ACC112 (cell line): ENCODE measurements at regions not wholly inside any gene's neighbourhood (a gene's known extent, or its start where the extent isn't known, plus 50 kb on each side); places are given as distances from the start of the nearest gene placed in this dataset.
"Not testable (repeated sequence)": the region's sequence is repeated elsewhere in the genome, so short reads cannot be mapped to it uniquely, and the experiment has no call there.

ENCODE experiments used
- H2AFZ ChIP-seq: fragments of 200-600 bp; sonication (generic); one replicate; pipeline ENCODE4 v1.6.0; 2017; ENCODE audit warnings: antibody characterized with exemption, low read length; ENCODE audit not compliant: unreplicated experiment
- H3K27ac ChIP-seq: fragments of 200-600 bp; sonication (generic); 2 replicates; pipeline ENCODE4 v1.5.1; 2014; ENCODE audit warnings: low read depth, mild to moderate bottlenecking, antibody characterized with exemption, low read length, moderate library complexity
- H3K27me3 ChIP-seq: fragments of 200-600 bp; sonication (generic); 2 replicates; pipeline ENCODE4 v1.6.1; 2014; ENCODE audit warnings: mild to moderate bottlenecking, antibody characterized with exemption, low read length, moderate library complexity, mixed read lengths; ENCODE audit not compliant: insufficient read depth
- H3K36me3 ChIP-seq: fragments of 200-600 bp; sonication (generic); 2 replicates; pipeline ENCODE4 v1.6.1; 2016; ENCODE audit warnings: mild to moderate bottlenecking, antibody characterized with exemption, low read length, moderate library complexity, mixed read lengths; ENCODE audit not compliant: insufficient read depth
- H3K4me1 ChIP-seq: fragments of 200-600 bp; sonication (generic); one replicate; pipeline ENCODE4 v1.6.1; 2016; ENCODE audit warnings: low read length, mixed read lengths; ENCODE audit not compliant: insufficient read depth, unreplicated experiment, control insufficient read depth
- H3K4me3 ChIP-seq: fragments of 200-600 bp; sonication (generic); 2 replicates; pipeline ENCODE4 v1.5.1; 2014; ENCODE audit warnings: mild to moderate bottlenecking, low read depth, low read length
- H3K79me2 ChIP-seq: fragments of 200-600 bp; sonication (generic); one replicate; pipeline ENCODE4 v1.6.0; 2016; ENCODE audit warnings: low read length; ENCODE audit not compliant: control insufficient read depth, unreplicated experiment, insufficient read depth

DNA sequence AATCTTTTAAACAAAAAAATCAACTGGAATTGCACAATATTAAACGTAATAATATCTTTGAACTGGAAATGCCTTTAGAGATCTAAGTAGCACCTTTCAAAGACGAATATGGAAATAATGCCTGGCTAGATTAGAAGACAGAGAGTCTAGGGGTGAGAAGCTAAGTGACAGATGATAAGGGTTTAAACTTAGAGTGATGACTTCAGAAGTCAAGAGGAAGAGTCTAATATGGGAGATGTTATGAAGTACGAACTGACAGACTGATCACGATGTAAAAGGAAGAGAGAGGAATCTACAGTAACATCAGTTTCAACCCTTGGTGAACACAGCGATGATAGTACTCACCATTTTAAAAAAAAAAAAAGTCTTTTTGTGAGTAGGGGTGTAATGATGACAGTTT, 57.9 kb downstream of the HINT1 start:
- Histone ChIP-seq H3K27ac (no peak overlapping the region), H3K79me2 (no peaks in the 10 kb centered on the region), H3K4me3 (no peak overlapping the region), H3K27me3 (peaks cover 6% of the 10 kb centered on the region), H2AFZ (no peak overlapping the region), H3K36me3 (no peaks in the 10 kb centered on the region), H3K4me1 (no peaks in the 10 kb centered on the region)

GRCh38 chr5:131104169-131104808, 60.8 kb downstream of the HINT1 start:
- H2AFZ ChIP-seq = no peak overlapping the region
- peaks cover 24% of the 10 kb centered on the region for H3K27me3 ChIP-seq
- no peaks in the 10 kb centered on the region for H3K79me2 ChIP-seq
- H3K4me3 ChIP-seq = no peak overlapping the region
- no peaks in the 10 kb centered on the region for H3K4me1 ChIP-seq
- no peak overlapping the region for H3K27ac ChIP-seq
- H3K36me3 ChIP-seq = no peaks in the 10 kb centered on the region

DNA sequence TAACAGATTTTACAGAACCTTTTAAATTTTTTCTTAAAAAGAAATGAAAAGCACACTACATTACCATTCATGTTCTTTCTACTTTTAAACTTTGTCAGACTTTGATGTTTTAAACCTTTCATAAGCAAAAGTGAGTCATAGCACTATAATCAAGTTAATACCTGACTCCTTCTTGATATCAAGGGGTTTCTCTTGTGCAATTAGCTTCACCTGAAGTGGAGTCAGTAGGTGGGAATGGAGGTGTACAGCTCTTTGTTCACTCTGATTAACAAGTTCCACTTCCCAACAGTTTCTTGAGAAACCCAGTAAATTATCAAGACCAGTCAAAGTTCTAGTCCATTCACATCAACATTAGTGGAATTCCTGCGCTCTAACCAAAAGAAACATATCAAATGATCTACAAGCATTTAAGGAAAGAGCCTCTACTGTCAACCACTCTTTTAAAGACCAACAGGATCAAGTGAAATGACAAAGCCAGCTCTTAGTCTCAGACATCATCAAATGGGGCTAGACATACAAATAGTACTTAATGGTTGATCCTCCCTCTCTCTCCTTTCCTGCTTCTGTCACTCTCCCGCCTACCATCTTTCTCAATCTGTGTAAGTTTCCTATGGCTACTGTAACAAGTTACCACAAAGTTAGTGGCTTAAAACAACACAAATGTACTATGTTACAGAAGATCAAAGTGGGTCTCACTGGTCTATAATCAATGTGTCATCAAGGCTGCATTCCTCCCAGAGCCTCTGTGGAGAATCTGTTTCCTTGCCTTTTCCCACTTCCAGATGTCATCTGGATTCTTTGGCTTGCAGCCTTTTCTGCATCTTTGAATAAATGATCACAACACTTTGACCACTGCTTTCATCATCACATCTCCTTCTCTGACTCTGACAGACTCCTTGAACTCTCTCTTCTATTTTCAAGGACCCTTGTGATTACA, 68.0 kb downstream of the HINT1 start:
- Histone ChIP-seq H2AFZ (no peak overlapping the region), H3K4me1 (no peaks in the 10 kb centered on the region), H3K79me2 (no peaks in the 10 kb centered on the region), H3K27ac (no peak overlapping the region), H3K36me3 (no peaks in the 10 kb centered on the region), H3K27me3 (peaks cover 55% of the 10 kb centered on the region), H3K4me3 (no peak overlapping the region)

DNA sequence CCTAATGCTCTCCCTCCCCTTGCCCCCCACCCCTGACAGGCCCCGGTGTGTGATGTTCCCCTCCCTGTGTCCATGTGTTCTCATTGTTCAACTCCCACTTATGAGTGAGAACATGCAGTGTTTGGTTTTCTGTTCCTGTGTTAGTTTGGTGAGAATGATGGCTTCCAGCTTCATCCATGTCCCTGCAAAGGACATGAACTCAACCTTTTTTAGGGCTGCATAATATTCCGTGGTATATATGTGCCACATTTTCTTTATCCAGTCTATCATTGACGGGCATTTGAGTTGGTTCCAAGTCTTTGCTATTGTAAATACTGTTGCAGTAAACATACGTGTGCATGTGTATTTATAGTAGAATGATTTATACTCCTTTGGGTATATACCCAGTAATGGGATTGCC, 69.5 kb downstream of the HINT1 start:
- H3K79me2 ChIP-seq, H3K27ac ChIP-seq, H2AFZ ChIP-seq, H3K4me3 ChIP-seq, H3K36me3 ChIP-seq, H3K4me1 ChIP-seq: not testable (repeated sequence)
- peaks cover 46% of the 10 kb centered on the region for H3K27me3 ChIP-seq

- peaks cover 6% of the 10 kb centered on the region for H3K4me1 ChIP-seq
- no peaks in the 10 kb centered on the region for H3K36me3 ChIP-seq
- no peak overlapping the region for H3K27ac ChIP-seq
- no peak overlapping the region for H3K4me3 ChIP-seq
- no peak overlapping the region for H2AFZ ChIP-seq
- H3K27me3 ChIP-seq = peaks cover 13% of the 10 kb centered on the region
- no peaks in the 10 kb centered on the region for H3K79me2 ChIP-seq
Measured at GRCh38 chr5:131084436-131084835, 80.6 kb downstream of the HINT1 start.

- Histone ChIP-seq H3K4me1 (peaks cover 10% of the 10 kb centered on the region), H2AFZ (no peak overlapping the region), H3K27me3 (peaks cover 13% of the 10 kb centered on the region), H3K4me3 (no peak overlapping the region), H3K79me2 (no peaks in the 10 kb centered on the region), H3K36me3 (no peaks in the 10 kb centered on the region), H3K27ac (no peak overlapping the region)
Measured at GRCh38 chr5:131081913-131082488, 83.1 kb downstream of the HINT1 start.

DNA sequence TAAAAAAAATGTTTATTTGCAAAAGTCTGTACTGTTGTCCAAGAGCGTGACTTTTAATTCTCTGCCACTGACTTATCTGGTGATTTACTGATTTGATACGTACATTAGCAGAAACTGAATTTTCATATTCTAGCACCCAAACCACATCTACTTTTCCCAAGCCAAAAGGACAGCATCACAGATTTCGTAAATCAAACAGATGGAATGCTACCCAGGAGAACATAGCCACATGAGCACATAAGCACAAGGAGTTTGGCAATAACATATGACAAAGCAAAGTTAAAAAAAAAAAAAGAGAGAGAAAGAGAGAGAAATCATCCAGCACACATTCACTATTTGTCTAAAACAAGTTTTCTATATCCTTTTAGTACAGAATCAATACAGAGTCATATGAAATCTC, 83.7 kb downstream of the HINT1 start:
- H3K4me1 ChIP-seq = peaks cover 10% of the 10 kb centered on the region
- H3K27me3 ChIP-seq = peaks cover 8% of the 10 kb centered on the region; the same call in 1 of the 2 replicates
- no peak overlapping the region for H3K27ac ChIP-seq
- no peak overlapping the region for H3K4me3 ChIP-seq
- H2AFZ ChIP-seq = no peak overlapping the region
- H3K79me2 ChIP-seq = no peaks in the 10 kb centered on the region
- no peaks in the 10 kb centered on the region for H3K36me3 ChIP-seq

DNA sequence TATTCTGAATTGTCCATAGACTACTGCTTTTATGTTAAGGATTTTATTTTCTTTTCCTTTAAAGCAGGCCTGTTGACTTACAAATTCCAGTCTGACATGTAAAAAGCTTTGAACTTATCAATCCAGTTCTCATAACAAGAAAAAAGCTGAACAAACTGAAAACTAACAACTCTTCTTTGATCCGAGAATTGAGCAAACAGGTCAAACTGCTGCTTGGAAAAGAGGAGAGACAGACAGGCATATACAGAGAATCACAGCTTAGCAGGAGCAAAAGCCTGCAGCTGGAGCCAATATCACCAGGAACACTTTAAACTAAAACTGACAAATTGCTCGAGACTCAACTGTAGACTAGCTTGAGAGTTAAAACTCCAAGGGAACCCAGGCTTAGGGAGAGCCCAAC, 85.8 kb downstream of the HINT1 start:
- Histone ChIP-seq H3K36me3 (no peaks in the 10 kb centered on the region), H3K4me3 (no peak overlapping the region), H2AFZ (no peak overlapping the region), H3K27me3 (peaks cover 2% of the 10 kb centered on the region; the same call in 1 of the 2 replicates), H3K79me2 (no peaks in the 10 kb centered on the region), H3K27ac (no peak overlapping the region), H3K4me1 (peaks cover 10% of the 10 kb centered on the region)

DNA sequence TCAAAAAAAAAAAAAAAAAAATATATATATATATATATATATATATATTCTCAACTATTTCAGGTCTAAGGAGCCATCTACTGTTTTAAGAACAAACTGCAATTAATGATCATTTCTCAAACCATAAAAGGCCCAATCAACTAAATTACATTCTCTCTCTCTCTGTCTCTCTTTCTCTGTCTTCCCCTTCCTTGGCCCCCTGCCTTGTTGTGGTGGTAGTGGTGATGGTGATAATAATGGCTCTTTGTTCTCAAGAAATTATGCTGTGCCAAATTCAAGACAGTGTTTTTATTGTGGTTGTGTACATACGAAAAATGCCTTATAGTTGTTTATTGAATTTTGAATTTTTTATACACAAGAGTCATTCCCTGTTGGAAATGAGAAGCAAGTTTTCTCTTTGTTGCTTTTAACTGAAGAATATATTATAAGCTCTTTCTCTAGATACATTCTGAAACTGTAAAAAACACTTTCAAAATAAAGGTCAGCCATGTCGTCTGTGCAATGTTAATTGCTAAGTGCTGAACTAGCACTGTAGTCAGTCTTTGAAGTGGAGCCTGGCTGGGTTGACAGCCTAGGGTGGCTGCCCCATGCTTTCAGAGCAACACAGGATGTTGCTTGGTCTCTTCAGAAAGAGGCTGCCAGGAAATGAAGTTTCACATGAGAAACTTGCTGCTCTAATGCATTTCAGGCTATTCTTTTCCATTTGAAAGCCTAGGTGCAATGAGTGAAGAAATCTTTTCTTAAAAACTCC, 96.0 kb downstream of the HINT1 start:
- no peak overlapping the region for H2AFZ ChIP-seq

GRCh38 chr5:131068076-131068475, 97.0 kb downstream of the HINT1 start:
- H3K79me2 ChIP-seq = no peaks in the 10 kb centered on the region
- no peaks in the 10 kb centered on the region for H3K4me1 ChIP-seq
- H2AFZ ChIP-seq = no peak overlapping the region
- no peak overlapping the region for H3K27ac ChIP-seq
- H3K4me3 ChIP-seq = no peak overlapping the region
- no peaks in the 10 kb centered on the region for H3K27me3 ChIP-seq
- H3K36me3 ChIP-seq = no peaks in the 10 kb centered on the region

More for the DNA sequence above, 96.0 kb downstream of the HINT1 start:
- Histone ChIP-seq H3K27me3 (no peaks in the 10 kb centered on the region), H3K79me2 (no peaks in the 10 kb centered on the region), H3K36me3 (no peaks in the 10 kb centered on the region), H3K4me3 (no peak overlapping the region), H3K4me1 (no peaks in the 10 kb centered on the region), H3K27ac (no peak overlapping the region)
